ENCODE measurements at regions not wholly inside any gene's neighbourhood (a gene's known extent, or its start where the extent isn't known, plus 50 kb on each side); places are given as distances from the start of the nearest gene placed in this dataset.

DNA sequence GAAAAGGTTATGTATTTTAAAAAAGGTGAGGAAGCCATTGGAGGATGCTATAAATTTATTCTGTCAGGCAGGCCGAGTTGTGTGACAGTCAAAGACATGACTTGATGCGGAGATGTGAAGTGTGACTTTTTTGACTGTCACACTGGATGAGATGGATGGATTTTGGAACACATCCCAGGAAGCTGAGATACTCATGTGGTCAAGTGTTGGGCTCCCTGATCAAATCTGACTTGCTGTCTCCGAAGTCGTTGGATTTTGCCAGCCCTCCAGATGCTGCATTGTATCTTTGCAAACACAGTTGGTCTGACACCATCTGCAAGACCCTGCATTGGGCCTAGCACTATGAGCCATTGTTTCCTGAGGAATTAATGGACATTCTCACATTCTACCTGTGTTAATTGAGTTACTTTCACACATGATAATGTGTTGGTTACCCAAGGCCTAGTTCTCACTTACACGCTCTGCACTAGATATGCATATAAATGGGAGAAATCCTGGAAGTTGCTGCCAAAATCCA is 204.0 kb upstream of the PRKD1 start:
- 69 to 75% (median 73%) methylated on average over 5 of the region's 5 CpGs for WGBS, 3 donors
- no peak overlapping the region for H3K4me3 ChIP-seq
- TF ChIP-seq, protein P1, sequence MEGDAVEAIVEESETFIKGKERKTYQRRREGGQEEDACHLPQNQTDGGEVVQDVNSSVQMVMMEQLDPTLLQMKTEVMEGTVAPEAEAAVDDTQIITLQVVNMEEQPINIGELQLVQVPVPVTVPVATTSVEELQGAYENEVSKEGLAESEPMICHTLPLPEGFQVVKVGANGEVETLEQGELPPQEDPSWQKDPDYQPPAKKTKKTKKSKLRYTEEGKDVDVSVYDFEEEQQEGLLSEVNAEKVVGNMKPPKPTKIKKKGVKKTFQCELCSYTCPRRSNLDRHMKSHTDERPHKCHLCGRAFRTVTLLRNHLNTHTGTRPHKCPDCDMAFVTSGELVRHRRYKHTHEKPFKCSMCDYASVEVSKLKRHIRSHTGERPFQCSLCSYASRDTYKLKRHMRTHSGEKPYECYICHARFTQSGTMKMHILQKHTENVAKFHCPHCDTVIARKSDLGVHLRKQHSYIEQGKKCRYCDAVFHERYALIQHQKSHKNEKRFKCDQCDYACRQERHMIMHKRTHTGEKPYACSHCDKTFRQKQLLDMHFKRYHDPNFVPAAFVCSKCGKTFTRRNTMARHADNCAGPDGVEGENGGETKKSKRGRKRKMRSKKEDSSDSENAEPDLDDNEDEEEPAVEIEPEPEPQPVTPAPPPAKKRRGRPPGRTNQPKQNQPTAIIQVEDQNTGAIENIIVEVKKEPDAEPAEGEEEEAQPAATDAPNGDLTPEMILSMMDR (IDR thresholded peaks at IDR 0.05), result no peak

DNA sequence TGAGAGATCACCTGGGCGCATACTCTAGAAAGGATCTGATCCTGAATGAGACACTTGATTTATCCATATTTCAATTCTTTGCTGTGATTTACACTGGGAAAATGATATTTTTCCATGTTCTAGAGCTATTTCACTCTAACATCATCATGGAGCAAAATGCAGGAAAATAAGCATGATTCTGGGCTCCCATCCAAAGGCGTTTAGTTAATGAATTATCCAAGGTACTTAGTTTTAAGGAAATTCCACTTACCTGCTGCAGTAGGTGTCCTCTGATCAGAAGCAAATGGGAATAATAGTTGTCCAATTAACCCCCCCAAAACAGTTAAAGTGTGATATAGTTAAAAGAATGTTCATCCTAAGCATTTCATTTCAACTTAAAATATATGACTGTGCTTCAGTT is 204.5 kb upstream of the PRKD1 start:
- no peak overlapping the region for H3K4me3 ChIP-seq
- no peaks in the 10 kb centered on the region for H3K9me3 ChIP-seq
- 59 to 76% (median 73%) methylated on average over 2 of the region's 2 CpGs for WGBS, 3 donors
- intact Hi-C loops (cut with DNase I), result no loop called here
- H3K27ac ChIP-seq, result no peak overlapping the region
- no peak for DNase-seq
- TF ChIP-seq EP300 (IDR thresholded peaks at IDR 0.05), result no peak
- TF ChIP-seq POLR2A (IDR thresholded peaks at IDR 0.05), result no peak
- TF ChIP-seq, protein P1 (IDR thresholded peaks at IDR 0.05), result no peak
- H3K4me1 ChIP-seq (ENCODE audit: insufficient read depth), result no peaks in the 10 kb centered on the region
- no peaks in the 10 kb centered on the region for H3K27me3 ChIP-seq
- H3K36me3 ChIP-seq, result no peaks in the 10 kb centered on the region

More for the DNA sequence above, 204.0 kb upstream of the PRKD1 start:
- DNase-seq, result no peak
- Histone ChIP-seq H3K9me3 (no peaks in the 10 kb centered on the region), H3K27me3 (no peaks in the 10 kb centered on the region), H3K27ac (no peak overlapping the region), H3K36me3 (no peaks in the 10 kb centered on the region), H3K4me1 (ENCODE audit: insufficient read depth) (no peaks in the 10 kb centered on the region)
- intact Hi-C loops (cut with DNase I), result no loop called here

DNA sequence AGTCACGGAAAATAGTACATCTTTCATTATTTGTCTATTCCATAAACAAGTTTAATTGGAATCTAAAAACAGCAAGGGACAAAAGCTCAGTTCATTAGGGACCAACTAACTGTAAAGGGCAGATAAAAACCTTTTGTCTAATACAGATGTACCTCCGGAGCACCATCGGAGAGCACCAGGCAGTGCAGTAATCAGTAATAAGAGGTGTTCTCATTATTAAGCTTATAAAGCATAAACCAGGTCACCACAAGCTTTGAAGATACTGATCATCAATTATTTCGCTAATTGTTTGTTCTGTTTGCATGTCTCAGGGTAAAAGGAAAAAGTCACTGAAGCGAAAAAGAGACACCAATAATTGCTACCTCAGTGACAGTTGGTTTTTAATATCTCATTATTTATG is 207.3 kb upstream of the PRKD1 start:
- Histone ChIP-seq H3K36me3 (no peaks in the 10 kb centered on the region), H3K27me3 (no peaks in the 10 kb centered on the region), H3K4me1 (ENCODE audit: insufficient read depth) (no peaks in the 10 kb centered on the region), H3K27ac (no peak overlapping the region), H3K9me3 (no peaks in the 10 kb centered on the region), H3K4me3 (no peak overlapping the region)
- TF ChIP-seq, protein P1 (IDR thresholded peaks at IDR 0.05), result no peak
- TF ChIP-seq EP300 (IDR thresholded peaks at IDR 0.05) (no peak), POLR2A (IDR thresholded peaks at IDR 0.05) (no peak)
- intact Hi-C loops (cut with DNase I), result no loop called here
- 91 to 95% (median 92%) methylated on average over 5 of the region's 5 CpGs for WGBS, 3 donors
- DNase-seq, result no peak

DNA sequence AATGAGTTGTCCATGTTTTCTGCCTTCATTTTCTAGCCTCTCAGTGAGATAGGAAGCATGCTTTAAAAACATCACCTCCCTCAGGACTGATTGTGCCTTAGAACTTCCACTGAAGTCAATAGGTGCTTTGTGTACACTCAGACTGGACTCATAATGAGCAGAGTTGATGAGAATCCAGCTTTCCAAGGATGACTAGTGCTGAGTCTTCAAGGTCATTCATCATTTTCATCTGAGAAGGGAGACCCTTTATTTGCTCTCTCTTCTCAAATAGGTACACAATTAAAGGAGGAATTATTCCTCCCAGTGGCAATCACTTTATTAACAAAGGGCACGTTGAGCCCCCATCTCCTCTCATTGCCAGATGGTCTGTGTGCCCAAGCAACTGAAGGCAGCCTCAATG is 210.9 kb upstream of the PRKD1 start:
- H3K36me3 ChIP-seq, result no peaks in the 10 kb centered on the region
- DNase-seq, result no peak
- TF ChIP-seq, protein P1 (IDR thresholded peaks at IDR 0.05), result no peak
- TF ChIP-seq POLR2A (IDR thresholded peaks at IDR 0.05) (no peak), EP300 (IDR thresholded peaks at IDR 0.05) (no peak)
- H3K4me3 ChIP-seq, result no peak overlapping the region
- H3K27me3 ChIP-seq, result no peaks in the 10 kb centered on the region
- intact Hi-C loops (cut with DNase I), result no loop called here
- 21 to 32% (median 27%) methylated on average over 1 of the region's 1 CpG for WGBS, 3 donors
- no peaks in the 10 kb centered on the region for H3K4me1 ChIP-seq (ENCODE audit: insufficient read depth)
- no peaks in the 10 kb centered on the region for H3K9me3 ChIP-seq
- no peak overlapping the region for H3K27ac ChIP-seq

All from ovary (tissue), 7 donors.